Daoy (cell line): ENCODE measurements at regions not wholly inside any gene's neighbourhood (a gene's known extent, or its start where the extent isn't known, plus 50 kb on each side); places are given as distances from the start of the nearest gene placed in this dataset.
A peak's percentile ranks its signal among the peaks of the same experiment; 100 is the strongest.

ENCODE experiments used
- DNase-seq: peaks from one replicate; pipeline ENCODE4 v3.0.0-alpha.2; 2015; ENCODE audit warnings: low read depth

GRCh38 chr2:191514613-191515012, 163.3 kb upstream of the NABP1 start:
- no peak for DNase-seq

GRCh38 chr2:191515551-191515950, 162.4 kb upstream of the NABP1 start:
- no peak for DNase-seq

GRCh38 chr2:191516260-191516659, 161.7 kb upstream of the NABP1 start:
- DNase-seq = no peak

GRCh38 chr2:191521608-191522208, 156.2 kb upstream of the NABP1 start:
- DNase-seq = peak; percentile 7

- no peak for DNase-seq
Observed at GRCh38 chr2:191522478-191523120, 155.3 kb upstream of the NABP1 start.

- DNase-seq = no peak
Observed at GRCh38 chr2:191526091-191526490, 151.8 kb upstream of the NABP1 start.

GRCh38 chr2:191526536-191526935, 151.4 kb upstream of the NABP1 start:
- DNase-seq = no peak

GRCh38 chr2:191526953-191527556, 150.9 kb upstream of the NABP1 start:
- no peak for DNase-seq

- no peak for DNase-seq
Observed at GRCh38 chr2:191530618-191531017, 147.3 kb upstream of the NABP1 start.

- DNase-seq = no peak
Observed at GRCh38 chr2:191533693-191534180, 144.2 kb upstream of the NABP1 start.

GRCh38 chr2:191537921-191538320, 140.0 kb upstream of the NABP1 start:
- DNase-seq = no peak

GRCh38 chr2:191538334-191538903, 139.5 kb upstream of the NABP1 start:
- no peak for DNase-seq

GRCh38 chr2:191539068-191539467, 138.9 kb upstream of the NABP1 start:
- peak; percentile 38 for DNase-seq

GRCh38 chr2:191540681-191541080, 137.3 kb upstream of the NABP1 start:
- DNase-seq = no peak

- no peak for DNase-seq
Observed at GRCh38 chr2:191543708-191544107, 134.2 kb upstream of the NABP1 start.

- no peak for DNase-seq
Observed at GRCh38 chr2:191544461-191545062, 133.4 kb upstream of the NABP1 start.

GRCh38 chr2:191545361-191545760, 132.6 kb upstream of the NABP1 start:
- no peak for DNase-seq

GRCh38 chr2:191552066-191552465, 125.9 kb upstream of the NABP1 start:
- peak; percentile 10 for DNase-seq

GRCh38 chr2:191554240-191554639, 123.7 kb upstream of the NABP1 start:
- DNase-seq = no peak

- DNase-seq = peak; percentile 73
Observed at GRCh38 chr2:191555092-191555742, 122.7 kb upstream of the NABP1 start.

GRCh38 chr2:191556463-191556862, 121.5 kb upstream of the NABP1 start:
- no peak for DNase-seq

GRCh38 chr2:191557841-191558240, 120.1 kb upstream of the NABP1 start:
- no peak for DNase-seq
